ENCODE measurements at regions not wholly inside any gene's neighbourhood (a gene's known extent, or its start where the extent isn't known, plus 50 kb on each side); places are given as distances from the start of the nearest gene placed in this dataset.

DNA sequence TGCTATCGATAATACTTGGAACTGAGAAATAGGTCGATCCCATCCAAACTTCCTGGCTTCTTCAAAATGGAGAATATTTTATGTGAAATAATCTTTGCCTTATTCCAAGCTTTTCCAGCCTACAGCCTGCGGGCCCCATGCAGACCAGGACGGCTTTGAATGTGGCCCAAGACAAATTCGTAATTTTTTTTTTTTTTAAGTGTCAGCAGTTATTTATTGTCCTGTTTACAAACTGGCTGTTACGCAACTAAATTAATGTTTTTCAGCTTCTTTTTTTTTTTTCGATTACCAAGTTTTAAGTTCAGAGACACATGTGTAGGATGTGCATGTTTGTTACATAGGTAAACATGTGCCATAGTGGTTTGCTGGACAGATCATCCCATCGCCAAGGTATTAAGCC lies 411.7 kb upstream of the EDIL3 start:
- no peak overlapping the region for H3K4me3 ChIP-seq (ENCODE audit: low read depth, low read length)
- no peak for DNase-seq (ENCODE audit: low read depth)
- TF ChIP-seq POLR2A (IDR thresholded peaks at IDR 0.05; ENCODE audit: extremely low read depth, insufficient read length) = no peak
- TF ChIP-seq, protein P1, sequence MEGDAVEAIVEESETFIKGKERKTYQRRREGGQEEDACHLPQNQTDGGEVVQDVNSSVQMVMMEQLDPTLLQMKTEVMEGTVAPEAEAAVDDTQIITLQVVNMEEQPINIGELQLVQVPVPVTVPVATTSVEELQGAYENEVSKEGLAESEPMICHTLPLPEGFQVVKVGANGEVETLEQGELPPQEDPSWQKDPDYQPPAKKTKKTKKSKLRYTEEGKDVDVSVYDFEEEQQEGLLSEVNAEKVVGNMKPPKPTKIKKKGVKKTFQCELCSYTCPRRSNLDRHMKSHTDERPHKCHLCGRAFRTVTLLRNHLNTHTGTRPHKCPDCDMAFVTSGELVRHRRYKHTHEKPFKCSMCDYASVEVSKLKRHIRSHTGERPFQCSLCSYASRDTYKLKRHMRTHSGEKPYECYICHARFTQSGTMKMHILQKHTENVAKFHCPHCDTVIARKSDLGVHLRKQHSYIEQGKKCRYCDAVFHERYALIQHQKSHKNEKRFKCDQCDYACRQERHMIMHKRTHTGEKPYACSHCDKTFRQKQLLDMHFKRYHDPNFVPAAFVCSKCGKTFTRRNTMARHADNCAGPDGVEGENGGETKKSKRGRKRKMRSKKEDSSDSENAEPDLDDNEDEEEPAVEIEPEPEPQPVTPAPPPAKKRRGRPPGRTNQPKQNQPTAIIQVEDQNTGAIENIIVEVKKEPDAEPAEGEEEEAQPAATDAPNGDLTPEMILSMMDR (IDR thresholded peaks at IDR 0.05; ENCODE audit: low read depth, low read length) = no peak
- TF ChIP-seq, protein P2, sequence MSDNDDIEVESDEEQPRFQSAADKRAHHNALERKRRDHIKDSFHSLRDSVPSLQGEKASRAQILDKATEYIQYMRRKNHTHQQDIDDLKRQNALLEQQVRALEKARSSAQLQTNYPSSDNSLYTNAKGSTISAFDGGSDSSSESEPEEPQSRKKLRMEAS (IDR thresholded peaks at IDR 0.05; ENCODE audit: low read depth, low read length) = no peak
- no peak for TF ChIP-seq MYC (IDR thresholded peaks at IDR 0.05; ENCODE audit: low read depth, low read length)

DNA sequence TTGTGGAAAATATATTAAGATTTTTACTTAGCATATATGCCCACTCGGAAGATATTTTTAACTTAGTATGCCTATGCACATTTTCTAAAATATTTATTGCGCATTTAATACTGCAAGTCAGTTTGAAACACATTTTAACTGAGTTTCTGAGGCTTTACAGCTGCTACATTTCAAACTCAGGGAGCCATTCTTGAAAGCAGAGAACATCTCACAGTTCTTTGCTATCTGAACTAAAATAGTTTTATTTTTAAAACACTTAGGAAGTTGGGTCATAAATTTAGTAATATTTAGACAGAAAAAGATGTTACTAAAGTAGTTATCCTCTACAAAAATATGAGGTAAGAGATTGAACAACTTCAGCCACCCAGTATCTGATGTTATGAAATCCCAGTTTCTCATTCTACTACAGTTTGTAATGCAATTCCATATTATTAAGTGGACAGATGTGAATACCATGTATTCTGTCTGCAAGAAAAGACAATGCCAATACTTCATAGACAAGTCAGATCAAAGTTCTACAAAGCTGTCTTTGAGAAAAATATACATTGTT lies 409.9 kb upstream of the EDIL3 start:
- no peak overlapping the region for H3K4me3 ChIP-seq (ENCODE audit: low read depth, low read length)
- TF ChIP-seq POLR2A (IDR thresholded peaks at IDR 0.05; ENCODE audit: extremely low read depth, insufficient read length) = no peak
- TF ChIP-seq, protein P2 (IDR thresholded peaks at IDR 0.05; ENCODE audit: low read depth, low read length) = no peak
- TF ChIP-seq MYC (IDR thresholded peaks at IDR 0.05; ENCODE audit: low read depth, low read length) = no peak
- TF ChIP-seq, protein P1 (IDR thresholded peaks at IDR 0.05; ENCODE audit: low read depth, low read length) = no peak
- no peak for DNase-seq (ENCODE audit: low read depth)

DNA sequence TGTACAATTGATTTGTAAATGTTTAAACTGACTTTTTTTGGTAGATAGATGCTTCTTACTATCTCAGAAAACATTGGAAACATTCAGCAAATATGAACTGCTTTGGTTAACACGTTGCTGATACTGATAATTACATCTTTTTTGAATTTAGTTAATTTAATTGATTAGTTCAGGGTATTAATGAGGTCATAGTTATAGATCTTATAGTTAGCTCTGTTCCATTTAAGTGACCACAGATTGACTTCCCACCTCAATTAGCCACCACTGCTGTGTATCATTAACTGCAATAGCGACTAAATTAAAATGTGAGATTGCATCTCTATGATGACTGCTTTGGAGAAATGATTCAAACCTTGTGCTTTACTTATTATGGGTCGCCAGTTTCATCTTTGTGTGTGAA lies 407.1 kb upstream of the EDIL3 start:
- no peak overlapping the region for H3K4me3 ChIP-seq (ENCODE audit: low read depth, low read length)
- no peak for DNase-seq (ENCODE audit: low read depth)
- TF ChIP-seq, protein P1 (IDR thresholded peaks at IDR 0.05; ENCODE audit: low read depth, low read length) = no peak
- TF ChIP-seq, protein P2 (IDR thresholded peaks at IDR 0.05; ENCODE audit: low read depth, low read length) = no peak
- TF ChIP-seq MYC (IDR thresholded peaks at IDR 0.05; ENCODE audit: low read depth, low read length) (no peak), POLR2A (IDR thresholded peaks at IDR 0.05; ENCODE audit: extremely low read depth, insufficient read length) (no peak)

DNA sequence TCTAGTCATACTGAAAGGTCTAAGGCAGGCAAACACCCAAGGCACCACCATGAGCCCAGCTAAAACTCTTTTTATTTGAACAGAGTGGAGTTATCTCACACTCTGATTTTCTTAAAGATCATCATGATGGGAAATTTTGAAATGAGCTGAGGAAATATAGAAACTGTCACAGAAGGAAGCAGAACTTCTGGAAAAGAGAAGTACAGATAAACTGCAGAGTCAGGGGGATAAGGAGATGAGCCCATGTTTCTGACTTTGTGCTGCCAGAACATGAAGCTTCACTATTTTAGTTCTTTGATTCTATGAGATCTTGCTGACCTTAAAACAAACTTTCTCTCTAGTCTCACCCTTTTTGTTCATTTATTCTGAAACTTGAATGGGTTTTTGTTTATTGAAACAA lies 406.5 kb upstream of the EDIL3 start:
- no peak overlapping the region for H3K4me3 ChIP-seq (ENCODE audit: low read depth, low read length)
- DNase-seq (ENCODE audit: low read depth) = no peak
- TF ChIP-seq MYC (IDR thresholded peaks at IDR 0.05; ENCODE audit: low read depth, low read length) = no peak
- TF ChIP-seq, protein P1 (IDR thresholded peaks at IDR 0.05; ENCODE audit: low read depth, low read length) = no peak
- TF ChIP-seq POLR2A (IDR thresholded peaks at IDR 0.05; ENCODE audit: extremely low read depth, insufficient read length) = no peak
- TF ChIP-seq, protein P2 (IDR thresholded peaks at IDR 0.05; ENCODE audit: low read depth, low read length) = no peak

DNA sequence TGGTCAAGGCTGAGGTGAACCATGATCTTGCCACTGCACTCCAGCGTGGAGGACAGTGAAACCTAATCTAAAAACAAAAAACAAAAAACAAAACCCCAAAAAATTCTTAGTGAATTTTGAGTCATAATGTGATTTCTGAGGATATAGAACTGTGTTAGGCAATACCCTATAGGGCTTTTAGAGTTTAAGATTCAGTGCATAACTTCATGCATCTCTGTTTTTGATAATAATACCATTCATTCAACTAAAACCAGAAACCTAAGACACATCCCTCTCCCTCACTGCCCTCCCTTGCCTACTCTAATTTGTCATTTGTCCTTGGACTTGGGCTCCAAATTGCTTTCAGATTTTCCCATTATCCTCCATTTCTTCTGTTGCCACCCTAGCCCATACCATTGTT lies 405.7 kb upstream of the EDIL3 start:
- DNase-seq (ENCODE audit: low read depth) = no peak
- no peak overlapping the region for H3K4me3 ChIP-seq (ENCODE audit: low read depth, low read length)
- TF ChIP-seq, protein P1 (IDR thresholded peaks at IDR 0.05; ENCODE audit: low read depth, low read length) = no peak
- TF ChIP-seq, protein P2 (IDR thresholded peaks at IDR 0.05; ENCODE audit: low read depth, low read length) = no peak
- TF ChIP-seq POLR2A (IDR thresholded peaks at IDR 0.05; ENCODE audit: extremely low read depth, insufficient read length) = no peak
- no peak for TF ChIP-seq MYC (IDR thresholded peaks at IDR 0.05; ENCODE audit: low read depth, low read length)
